Calu3 (cell line): ENCODE measurements at regions not wholly inside any gene's neighbourhood (a gene's known extent, or its start where the extent isn't known, plus 50 kb on each side); places are given as distances from the start of the nearest gene placed in this dataset.

Experiments used
- BruUV-seq: library from RNA; stranded (reverse); fragments of 400-500 nt; replicated peaks from 2 replicates; lab custom pipeline; 2021; lab: Mats Ljungman, UMichigan
- CTCF ChIA-PET: fragments of 300-600 bp; sonication (Branson Sonifier 250); formaldehyde crosslinking; loops from one replicate; lab custom pipeline; 2022; ENCODE audit warnings: antibody characterized with exemption; lab: Charles Lee
- DNase-seq: peaks from one replicate; pipeline ENCODE4 v3.0.0; 2022
- H3K27ac Mint-ChIP-seq: one replicate; pipeline ENCODE4 v1.8.0; 2022; ENCODE audit warnings: mixed read lengths; ENCODE audit not compliant: unreplicated experiment
- H3K27me3 Mint-ChIP-seq: one replicate; pipeline ENCODE4 v1.8.0; 2022; ENCODE audit warnings: mixed read lengths; ENCODE audit not compliant: unreplicated experiment
- H3K36me3 Mint-ChIP-seq: one replicate; pipeline ENCODE4 v1.8.0; 2022; ENCODE audit warnings: mild to moderate bottlenecking, moderate library complexity, mixed read lengths; ENCODE audit not compliant: insufficient read depth, unreplicated experiment
- H3K4me1 Mint-ChIP-seq: one replicate; pipeline ENCODE4 v1.8.0; 2022; ENCODE audit warnings: mild to moderate bottlenecking, low read depth, mixed read lengths; ENCODE audit not compliant: unreplicated experiment
- H3K4me3 Mint-ChIP-seq: one replicate; pipeline ENCODE4 v1.8.0; 2022; ENCODE audit warnings: mild to moderate bottlenecking, low read depth, moderate library complexity, mixed read lengths; ENCODE audit not compliant: unreplicated experiment
- H3K9me3 Mint-ChIP-seq: one replicate; pipeline ENCODE4 v1.8.0; 2022; ENCODE audit warnings: low read depth, mixed read lengths; ENCODE audit not compliant: unreplicated experiment
- intact Hi-C: fragments of 100-400 bp; cut with micrococcal nuclease; formaldehyde crosslinking; loops from one replicate; pipeline ENCODE4 v1.10.0; 2022; ENCODE audit not compliant: unreplicated experiment
- TF ChIP-seq, protein P1 (sequence below): fragments of 200-600 bp; IDR thresholded peaks from one replicate; pipeline ENCODE4 v1.8.0; 2022; ENCODE audit warnings: antibody characterized with exemption; ENCODE audit not compliant: unreplicated experiment

DNA sequence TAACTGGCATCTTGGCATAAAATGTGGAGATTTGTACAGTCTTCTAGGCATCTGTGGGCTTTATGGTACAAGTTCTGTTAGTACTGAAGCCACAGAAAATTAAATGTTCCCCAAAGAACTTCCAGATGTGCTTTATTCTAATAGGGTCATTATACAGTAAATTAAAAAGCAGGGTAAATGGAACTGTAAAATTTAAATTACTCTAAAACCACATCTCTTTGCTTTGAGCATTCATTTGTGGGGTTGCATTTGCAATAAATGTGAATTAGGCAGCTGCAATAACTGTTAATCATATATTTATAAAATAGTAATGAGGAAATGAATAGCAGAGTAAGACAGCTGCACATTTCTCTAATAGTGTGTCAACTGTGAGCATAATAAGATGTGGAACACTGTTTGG, 151.5 kb downstream of the BUB3 start:
- H3K9me3 Mint-ChIP-seq, result no peaks in the 10 kb centered on the region
- intact Hi-C loops, result no loop called here
- H3K36me3 Mint-ChIP-seq, result no peaks in the 10 kb centered on the region
- BruUV-seq, result no TSS peak
- no peak overlapping the region for H3K4me3 Mint-ChIP-seq
- TF ChIP-seq, protein P1, sequence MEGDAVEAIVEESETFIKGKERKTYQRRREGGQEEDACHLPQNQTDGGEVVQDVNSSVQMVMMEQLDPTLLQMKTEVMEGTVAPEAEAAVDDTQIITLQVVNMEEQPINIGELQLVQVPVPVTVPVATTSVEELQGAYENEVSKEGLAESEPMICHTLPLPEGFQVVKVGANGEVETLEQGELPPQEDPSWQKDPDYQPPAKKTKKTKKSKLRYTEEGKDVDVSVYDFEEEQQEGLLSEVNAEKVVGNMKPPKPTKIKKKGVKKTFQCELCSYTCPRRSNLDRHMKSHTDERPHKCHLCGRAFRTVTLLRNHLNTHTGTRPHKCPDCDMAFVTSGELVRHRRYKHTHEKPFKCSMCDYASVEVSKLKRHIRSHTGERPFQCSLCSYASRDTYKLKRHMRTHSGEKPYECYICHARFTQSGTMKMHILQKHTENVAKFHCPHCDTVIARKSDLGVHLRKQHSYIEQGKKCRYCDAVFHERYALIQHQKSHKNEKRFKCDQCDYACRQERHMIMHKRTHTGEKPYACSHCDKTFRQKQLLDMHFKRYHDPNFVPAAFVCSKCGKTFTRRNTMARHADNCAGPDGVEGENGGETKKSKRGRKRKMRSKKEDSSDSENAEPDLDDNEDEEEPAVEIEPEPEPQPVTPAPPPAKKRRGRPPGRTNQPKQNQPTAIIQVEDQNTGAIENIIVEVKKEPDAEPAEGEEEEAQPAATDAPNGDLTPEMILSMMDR, result no peak
- DNase-seq, result no peak
- CTCF ChIA-PET, result no interaction called here
- H3K27me3 Mint-ChIP-seq, result no peaks in the 10 kb centered on the region
- no peak overlapping the region for H3K27ac Mint-ChIP-seq
- no peaks in the 10 kb centered on the region for H3K4me1 Mint-ChIP-seq

GRCh38 chr10:123306290-123306689, 152.1 kb downstream of the BUB3 start:
- no peak for DNase-seq
- CTCF ChIA-PET, result no interaction called here
- intact Hi-C loops, result no loop called here
- no peaks in the 10 kb centered on the region for H3K36me3 Mint-ChIP-seq
- no peaks in the 10 kb centered on the region for H3K9me3 Mint-ChIP-seq
- no peak overlapping the region for H3K27ac Mint-ChIP-seq
- TF ChIP-seq, protein P1, result no peak
- no peaks in the 10 kb centered on the region for H3K27me3 Mint-ChIP-seq
- no TSS peak for BruUV-seq
- H3K4me3 Mint-ChIP-seq, result no peak overlapping the region
- H3K4me1 Mint-ChIP-seq, result no peaks in the 10 kb centered on the region

GRCh38 chr10:123309731-123310130, 155.5 kb downstream of the BUB3 start:
- no peak overlapping the region for H3K27ac Mint-ChIP-seq
- H3K4me1 Mint-ChIP-seq, result no peaks in the 10 kb centered on the region
- no TSS peak for BruUV-seq
- no peak overlapping the region for H3K4me3 Mint-ChIP-seq
- TF ChIP-seq, protein P1, result no peak
- H3K36me3 Mint-ChIP-seq, result no peaks in the 10 kb centered on the region
- intact Hi-C loops, result no loop called here
- no peaks in the 10 kb centered on the region for H3K9me3 Mint-ChIP-seq
- CTCF ChIA-PET, result no interaction called here
- peaks cover 10% of the 10 kb centered on the region for H3K27me3 Mint-ChIP-seq
- no peak for DNase-seq

- Mint-ChIP-seq H3K27me3 (peaks cover 10% of the 10 kb centered on the region), H3K36me3 (no peaks in the 10 kb centered on the region)
Measured at GRCh38 chr10:123316776-123317175, 162.6 kb downstream of the BUB3 start.

More at GRCh38 chr10:123316776-123317175, 162.6 kb downstream of the BUB3 start:
- intact Hi-C loops, result no loop called here
- TF ChIP-seq, protein P1, result no peak
- no TSS peak for BruUV-seq
- CTCF ChIA-PET, result no interaction called here
- no peak overlapping the region for H3K4me3 Mint-ChIP-seq
- no peak for DNase-seq
- no peaks in the 10 kb centered on the region for H3K9me3 Mint-ChIP-seq
- H3K4me1 Mint-ChIP-seq, result no peaks in the 10 kb centered on the region
- no peak overlapping the region for H3K27ac Mint-ChIP-seq
